Amygdala (tissue), 56 donors: ENCODE measurements at regions not wholly inside any gene's neighbourhood (a gene's known extent, or its start where the extent isn't known, plus 50 kb on each side); places are given as distances from the start of the nearest gene placed in this dataset.

Experiments
- DNase-seq, 56 donors: peaks; one replicate each; lab custom pipeline; 2025; lab: John Stamatoyannopoulos, UW

DNA sequence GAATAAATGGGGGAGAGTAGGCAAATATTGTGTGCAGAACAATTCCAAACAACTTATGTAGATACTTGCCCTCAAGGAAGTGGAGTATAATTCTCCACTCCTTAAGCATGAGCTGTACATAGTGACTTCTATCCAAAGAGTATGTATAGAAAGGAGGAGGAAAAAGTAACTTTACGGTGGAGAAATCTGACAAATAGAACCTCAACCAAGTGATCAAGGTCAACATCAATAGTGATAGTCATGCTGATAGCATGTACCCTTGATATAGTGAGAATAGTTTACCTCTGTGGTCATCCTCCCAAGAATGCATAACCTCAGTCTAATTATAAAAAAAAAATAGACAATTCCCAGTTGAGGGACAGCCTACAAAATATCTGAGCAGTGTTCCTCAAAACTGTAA lies 89.1 kb upstream of the NANOS1 start:
- no peak for DNase-seq

DNA sequence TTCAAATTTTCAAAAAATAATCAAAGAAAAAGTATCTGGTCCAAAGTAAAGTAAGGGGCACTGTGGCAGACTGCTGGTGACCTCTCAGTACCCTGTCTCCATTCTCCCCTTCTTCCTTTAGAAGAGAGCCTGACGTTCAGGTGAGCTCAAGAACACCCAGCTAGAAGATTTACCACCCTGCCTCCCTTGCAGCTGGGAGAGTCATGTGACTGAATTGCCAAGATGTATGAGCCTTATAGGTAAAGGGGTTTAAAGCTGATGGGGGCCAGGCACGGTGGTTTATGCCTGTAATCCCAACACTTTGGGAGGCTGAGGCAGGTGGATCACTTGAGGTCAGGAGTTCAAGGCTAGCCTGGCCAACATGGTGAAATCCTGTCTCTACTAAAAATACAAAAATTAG lies 86.3 kb upstream of the NANOS1 start:
- no peak for DNase-seq

DNA sequence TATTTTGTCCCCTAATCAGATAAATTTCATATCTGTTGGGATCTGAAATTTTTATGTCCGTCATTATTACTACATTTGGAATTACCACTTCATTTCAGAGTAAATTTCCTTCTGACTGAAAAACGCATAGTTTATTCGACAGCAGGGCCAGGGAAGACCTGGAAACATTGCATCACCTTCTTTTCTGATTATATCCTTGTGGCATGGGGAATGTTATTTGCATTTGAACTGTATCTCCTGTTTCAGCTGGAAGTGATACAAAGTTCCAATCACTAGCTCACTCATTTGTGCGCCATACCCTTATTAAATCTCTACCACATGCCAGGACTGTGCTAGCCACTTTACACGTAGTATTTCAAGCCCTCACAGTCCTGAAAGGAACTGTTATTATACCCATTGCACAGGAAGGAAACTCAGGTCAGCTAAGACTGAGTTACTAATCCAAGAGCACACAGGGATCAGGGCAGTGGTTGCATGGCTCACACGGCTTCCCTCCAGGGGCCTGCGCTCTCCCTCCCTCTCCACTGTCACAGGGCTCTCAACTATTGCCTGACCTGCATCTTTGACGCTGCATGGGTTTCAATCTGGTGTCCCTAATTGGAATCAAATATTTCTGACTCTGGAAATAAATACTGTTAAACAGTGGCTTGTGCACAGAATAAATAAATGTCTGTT lies 84.4 kb upstream of the NANOS1 start:
- DNase-seq: no peak

DNA sequence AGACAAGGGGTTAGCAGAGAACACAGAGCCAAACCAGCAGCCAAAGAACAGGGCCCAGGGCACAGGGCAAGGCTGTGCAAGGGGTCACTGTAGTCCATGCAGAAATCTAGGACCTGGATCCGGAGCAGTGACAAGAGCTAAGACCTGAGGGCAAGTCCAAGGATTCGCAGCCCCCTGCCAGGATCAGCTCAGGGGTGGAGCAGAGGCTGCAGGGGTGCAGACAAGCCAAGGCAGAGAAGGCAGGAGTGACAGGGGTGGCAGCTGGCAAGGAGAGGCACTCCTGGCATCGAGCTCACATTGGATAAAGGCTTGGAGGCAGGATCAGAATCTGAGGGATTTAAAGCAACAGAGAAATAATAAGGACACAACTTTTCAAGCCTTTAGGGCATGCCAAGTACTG lies 80.7 kb upstream of the NANOS1 start:
- peak in 1 of 56 donors; percentile 5 for DNase-seq

DNA sequence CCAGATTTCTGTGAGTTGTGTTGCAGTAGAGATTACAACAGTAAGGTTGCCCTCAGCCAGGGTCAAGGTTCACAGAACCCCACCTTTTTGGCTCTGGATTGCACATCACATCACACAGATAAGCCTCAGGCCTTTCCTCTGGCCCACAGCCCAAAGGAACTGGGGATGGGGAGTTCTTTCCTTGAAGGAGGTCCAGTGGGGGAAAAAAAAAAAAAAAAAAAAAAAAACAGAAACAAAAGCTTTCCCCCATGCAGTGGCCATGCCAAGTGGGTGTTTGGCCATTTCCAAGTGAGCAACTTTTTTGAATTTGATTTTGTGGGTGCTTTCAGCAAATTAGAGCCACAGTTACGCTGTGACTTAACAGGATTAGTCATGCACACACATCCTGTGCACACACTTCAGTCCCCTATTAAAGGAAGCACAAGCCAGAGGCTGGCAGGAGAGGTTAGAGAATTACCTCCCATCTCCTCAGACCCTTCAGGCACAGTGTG lies 79.3 kb upstream of the NANOS1 start:
- no peak for DNase-seq

DNA sequence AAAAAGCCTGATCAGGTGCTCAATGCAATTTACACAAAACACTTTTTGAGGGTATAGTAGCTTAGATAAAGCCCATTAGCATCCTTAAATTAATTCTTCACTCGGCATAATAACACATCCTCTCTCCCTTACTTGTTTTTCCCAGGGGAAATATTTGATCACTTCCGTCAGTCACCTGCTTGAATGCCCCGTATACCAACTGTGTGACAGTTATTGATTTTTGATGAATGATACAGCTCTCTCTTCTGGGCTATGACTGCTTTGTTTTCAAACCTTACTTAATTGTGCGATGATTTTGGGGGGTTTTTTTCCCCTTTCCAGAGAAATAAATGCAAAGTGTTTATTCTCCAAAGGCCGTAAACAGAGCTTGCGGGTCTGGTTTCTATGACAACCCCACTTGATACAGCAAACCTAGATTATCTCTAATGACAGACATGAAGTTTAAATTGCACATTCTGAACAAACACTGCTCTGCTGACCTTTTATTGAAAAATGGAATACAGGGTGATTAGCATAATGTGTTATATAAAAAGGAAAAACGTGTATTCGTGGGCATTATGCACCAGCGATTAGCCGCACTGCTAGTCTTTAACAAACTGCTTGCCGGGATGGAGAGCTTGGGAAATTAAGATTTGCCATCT lies 78.4 kb upstream of the NANOS1 start:
- DNase-seq: no peak

DNA sequence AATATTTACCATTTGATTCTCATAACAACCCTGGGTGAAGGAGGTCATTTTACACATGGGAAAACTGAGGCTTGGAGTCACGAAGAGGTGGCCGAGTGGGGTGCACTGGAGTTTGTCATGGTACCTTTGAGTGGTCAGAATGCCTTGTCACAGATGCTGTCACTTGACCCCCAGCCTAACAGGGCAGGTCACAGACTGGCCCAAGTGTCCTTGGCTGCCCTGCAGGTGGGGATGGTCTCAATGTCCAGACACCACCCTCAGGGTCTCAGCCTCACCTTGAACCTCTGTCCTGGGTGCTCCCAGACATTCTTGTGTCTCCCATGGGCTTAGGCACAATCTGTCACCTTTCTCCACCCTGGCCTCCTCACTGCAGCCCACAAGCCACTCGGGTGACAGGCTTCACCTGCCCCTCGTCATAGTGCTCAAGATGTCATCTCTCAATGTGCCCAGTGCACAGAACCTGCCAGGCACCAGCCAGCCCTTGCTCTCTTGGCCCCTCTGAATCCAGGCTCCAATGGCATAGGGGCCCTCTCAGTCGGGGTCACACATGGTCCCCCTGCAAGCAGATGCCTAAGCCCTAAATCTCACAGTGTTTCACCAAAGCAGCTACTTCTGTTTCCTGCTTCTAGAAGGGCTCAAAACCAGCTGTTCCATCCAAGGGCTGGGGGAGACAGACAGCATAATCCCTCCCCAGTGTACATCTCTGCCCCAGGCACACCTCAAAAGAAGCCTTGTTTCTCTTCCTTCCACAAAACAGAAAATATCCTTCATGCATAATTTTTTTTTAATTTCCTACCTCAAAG lies 76.8 kb upstream of the NANOS1 start:
- no peak for DNase-seq

DNA sequence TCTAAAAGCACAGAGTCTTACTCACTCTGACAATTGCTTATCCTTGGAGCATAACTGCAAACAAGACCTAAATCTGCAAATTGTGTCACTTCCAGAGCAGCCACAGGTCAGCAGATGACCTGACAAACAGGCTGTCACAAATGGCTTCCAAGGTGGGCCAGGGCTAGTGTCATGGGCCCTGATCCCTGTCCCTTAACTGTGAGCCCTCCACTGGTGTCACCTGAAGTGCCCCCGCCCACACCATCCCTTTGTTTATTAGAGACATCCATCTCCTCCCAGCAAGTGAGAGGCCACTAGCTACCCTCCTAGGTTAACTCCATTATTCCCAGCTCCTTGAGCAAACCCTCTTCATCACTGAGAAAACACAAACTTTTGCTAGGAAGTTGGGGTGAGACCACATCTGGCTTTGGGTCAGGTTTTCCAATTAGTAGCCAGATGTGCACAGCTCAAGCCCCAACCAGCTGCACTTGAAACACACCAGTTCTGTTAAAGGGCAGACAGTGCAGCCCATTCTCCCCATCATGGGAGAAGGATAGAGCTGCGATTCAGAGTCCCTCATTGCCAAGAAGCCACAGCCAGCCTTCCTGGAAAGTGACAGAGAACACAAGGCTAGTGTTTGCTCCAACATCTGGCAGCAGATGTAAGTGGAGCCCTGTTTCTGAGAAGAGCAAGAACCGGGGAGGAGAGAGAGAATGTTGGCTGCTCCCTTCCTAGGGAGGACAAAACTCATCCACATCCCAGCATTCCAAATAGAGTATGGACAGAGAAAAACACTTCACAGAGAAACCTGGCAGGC lies 75.7 kb upstream of the NANOS1 start:
- DNase-seq: peak in 23 of 56 donors; percentile 6 to 72 (median 40)

DNA sequence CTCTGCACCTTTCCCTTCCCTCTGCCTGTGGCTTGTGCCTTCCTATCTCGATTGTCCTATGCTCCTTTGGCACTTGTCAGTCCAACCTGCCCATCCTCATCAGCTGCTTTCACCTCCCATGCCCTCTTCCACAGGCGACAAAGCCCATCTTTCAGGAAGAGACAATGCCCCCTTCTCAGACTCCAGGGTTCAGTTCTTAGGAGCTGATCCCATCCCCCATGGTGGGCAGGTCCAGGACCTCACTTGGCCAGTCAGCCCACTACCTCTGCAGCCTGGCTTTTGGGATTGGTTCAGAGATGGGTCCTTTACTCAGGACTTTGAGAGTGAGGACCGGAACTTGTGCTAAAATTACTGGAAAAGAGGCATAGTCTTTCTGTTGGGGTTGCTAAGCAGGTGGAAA lies 74.0 kb upstream of the NANOS1 start:
- DNase-seq: no peak

DNA sequence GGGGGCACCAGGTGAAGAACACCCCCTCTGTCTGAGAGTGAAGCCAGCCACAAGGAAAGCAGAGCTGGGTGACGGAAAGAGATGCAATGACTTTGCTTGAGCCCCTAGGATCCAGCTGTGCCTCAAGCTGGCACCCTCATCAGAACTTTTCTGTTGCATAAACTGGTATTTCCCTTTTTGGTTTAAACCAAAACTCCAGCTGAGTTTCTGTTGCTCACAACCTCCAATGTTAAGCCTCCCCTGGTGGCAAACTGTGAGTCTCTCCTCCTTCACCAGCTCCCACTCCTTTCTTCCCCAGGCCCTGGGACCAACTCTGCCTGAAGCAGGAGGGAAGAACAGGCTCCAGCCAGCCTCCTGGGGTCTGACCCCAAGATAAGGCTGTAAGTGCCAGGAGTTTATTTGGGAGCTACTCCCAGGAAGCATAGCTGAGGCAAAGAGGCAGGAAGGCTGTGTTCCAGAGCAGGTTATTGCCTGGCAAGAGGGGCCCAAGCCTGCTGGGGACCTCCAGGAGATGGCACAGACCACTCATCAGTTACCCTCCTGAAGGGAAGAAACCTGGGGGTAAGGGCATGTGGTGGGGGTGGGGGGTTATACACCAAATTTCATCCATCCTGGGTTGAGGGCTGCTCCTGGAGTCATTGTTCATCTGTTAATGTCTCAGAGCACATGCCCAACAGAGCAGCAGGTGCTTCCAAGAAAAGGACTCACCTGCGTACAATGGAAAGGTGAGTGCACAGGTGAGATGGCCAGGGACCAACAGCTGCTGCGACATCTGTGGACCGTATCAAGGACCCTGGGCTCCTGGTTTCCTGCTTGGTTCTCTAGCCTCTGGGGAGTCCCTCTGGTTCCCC lies 73.3 kb upstream of the NANOS1 start:
- DNase-seq: no peak

DNA sequence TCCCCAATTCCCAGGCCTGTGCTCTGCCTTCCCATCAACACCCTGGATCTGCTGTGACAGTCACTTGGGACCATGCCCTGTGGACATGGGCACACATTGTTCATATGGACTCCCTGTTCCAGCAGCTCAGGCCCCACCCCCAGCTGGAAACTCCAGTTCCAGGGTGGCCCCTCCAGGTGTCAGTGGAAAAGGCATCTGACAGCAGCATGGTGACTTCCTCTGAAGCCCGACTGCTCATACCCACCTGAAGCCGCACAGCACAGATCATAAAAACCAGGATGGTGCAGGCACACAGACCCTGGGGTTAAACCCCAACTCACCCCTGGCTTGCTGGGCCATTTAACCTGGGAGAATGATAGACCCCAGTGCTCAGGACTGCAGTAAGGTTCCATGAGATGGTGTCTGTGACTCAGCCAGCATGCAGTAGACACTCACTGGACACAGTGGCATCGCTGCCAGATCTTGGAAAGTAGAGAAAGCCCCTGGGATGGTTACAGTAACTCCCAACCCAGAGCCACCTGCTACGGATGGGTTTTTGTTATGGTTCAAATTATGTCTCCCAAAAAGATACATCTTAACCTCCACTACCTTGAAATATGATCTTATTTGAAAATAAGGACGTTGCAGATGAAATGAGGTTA lies 72.6 kb upstream of the NANOS1 start:
- no peak for DNase-seq

DNA sequence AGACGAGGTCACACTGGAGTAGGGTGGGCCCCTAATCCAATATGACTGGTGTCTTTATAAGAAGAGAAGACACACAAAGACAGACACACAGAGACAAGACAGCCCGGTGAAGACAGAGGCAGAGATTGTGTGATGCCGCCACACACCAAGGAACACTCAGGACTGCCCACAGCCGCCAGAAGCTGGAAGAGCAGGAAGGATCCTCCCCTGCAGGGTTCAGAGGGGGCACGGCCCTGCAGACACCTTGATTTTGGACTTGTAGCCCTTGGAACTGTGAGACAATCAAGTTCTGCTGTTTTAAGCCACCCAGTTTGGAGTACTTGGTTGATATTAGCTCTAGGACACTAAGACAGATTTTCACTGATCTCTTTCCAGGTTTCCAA lies 72.1 kb upstream of the NANOS1 start:
- no peak for DNase-seq

DNA sequence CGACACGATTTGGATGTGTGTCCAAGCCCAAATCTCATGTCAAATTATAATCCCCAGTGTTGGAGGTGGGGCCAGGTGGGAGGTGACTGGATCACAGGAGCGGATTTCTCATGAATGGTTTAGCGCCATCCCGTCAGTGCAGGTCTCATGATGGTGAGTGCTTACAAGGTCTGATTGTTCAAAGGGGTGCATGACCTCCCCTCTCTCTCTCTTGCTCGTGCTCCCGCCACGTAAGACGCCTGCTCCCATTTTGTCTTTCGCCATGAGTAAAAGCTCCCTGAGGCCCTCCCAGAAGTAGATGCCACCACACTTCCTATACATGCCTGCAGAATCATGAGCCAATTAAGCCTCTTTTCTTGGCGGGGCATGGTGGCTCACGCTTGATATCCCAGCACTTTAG lies 71.5 kb upstream of the NANOS1 start:
- DNase-seq: no peak

DNA sequence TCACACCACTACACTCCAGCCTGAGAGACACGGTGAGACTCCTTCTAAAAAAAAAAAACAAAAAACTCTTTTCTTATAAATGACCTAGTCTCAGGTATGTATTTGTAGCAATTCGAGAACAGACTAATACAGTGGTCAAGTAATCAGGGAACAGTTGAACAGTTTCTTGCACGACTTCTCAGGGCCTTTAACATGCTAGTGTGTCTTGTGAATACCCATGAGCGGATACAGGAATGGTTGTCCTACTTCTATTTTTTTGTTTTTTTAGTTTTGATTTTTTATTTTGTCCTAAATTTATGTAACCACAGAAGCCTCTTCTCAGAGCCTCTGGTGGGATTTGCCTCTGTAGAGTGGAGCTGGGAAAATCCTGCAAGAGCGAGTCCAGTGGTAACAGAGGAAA lies 71.0 kb upstream of the NANOS1 start:
- DNase-seq: no peak

DNA sequence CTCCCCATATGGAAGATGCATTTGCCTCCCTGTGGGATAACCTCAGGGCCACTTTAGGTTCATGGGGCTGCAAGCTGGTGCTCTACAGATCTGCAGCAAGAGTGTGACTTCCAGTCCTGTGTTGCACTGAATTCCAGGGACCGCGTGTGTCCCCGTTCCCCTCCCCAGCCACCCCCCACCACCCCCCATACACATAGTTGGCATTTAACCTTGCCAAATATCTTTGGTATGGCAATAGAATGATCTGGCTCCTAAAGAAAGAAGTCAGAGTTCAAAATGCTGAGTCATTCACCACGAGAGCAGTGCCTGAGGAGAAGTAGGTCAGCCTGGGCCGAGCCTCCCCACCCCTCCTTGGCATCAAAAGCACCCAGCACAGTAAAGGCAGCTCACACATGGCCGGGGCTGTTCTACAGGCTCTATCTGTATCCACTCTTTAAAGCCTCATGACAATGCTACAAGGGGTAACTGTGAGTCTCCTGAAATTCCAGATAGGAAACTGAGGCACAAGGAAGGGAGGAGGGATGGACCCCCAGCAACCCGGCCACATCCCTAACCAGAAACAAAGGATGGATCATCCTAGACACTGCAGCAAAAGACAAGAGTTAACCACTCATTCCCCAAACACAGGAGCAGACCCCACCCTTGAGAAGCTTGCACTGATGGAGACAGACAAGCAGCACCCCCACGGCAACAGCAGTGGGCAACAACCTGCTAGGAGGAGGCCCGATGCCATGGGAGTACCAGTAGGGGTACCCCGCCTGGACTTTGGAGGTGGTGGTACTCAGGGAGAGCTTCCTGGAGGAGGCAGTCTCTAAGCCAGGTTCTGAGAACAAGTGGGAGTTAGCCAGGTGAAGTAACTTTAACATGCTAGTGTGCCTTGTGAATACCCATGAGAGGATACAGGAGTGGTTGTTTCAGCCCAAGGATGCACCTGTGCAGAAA lies 70.3 kb upstream of the NANOS1 start:
- peak in 12 of 56 donors; percentile 5 to 49 (median 28) for DNase-seq

DNA sequence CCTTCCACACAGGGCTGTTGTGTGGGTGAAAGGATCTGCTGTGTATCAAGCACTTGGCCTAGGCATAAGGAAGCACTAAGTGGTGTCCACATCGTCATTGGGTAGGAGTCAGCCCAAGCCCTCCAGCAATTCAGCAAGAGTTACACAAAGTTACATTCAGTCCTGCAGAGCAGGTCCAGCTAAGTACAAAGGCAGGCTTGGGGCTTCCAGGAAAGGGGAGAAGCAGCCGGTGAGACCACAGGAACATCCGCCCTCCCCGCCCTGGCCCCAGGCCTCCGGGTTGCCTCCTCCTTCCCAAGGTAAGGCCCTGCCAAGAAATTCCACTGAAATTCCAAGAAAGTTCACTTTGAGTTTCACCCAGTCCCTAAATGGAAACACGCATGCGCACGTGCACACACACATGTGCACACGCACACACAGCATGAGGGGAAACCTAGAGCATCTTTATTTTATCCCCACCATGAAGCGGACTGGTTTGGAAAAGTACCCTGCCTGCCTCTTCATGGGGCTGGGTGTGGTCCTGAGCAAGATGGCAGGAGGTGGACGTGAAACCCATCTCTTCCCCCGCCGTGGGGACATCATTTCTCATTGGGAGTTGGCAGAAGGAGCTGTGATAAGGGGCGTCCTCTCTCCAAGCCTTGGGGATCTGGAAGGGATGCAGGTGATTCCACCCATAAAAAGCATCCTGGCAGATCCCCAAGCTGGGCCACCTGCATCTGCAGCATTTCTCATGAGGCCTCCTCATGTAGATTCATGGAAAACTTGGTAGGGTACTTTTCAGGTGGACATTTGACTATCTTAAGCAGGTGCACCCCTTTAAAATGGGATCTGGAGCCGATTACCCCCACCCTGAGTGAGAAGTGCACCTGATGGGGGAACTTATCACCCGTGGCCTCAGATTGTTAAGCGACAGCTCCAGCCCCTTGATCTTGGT lies 69.1 kb upstream of the NANOS1 start:
- DNase-seq: no peak

DNA sequence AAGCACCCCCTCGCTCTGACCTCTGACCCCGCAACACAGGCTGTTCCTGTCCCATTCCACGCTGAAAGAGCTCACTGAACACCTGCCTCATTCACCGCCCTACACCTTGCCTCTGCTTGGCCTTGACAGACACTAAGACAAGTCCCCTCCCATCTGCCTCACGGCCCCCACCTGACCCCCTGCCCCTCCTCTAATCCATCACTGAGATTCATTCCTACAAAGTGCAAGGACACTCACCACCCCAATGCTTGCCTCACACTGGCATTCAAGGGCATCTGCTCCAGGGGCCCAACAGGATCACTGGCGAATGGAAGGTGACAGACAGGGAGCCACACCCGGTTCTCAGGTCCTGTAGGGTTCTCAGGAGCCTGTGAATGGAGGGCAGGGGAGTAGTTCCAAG lies 68.1 kb upstream of the NANOS1 start:
- DNase-seq: no peak
